ENCODE measurements at regions not wholly inside any gene's neighbourhood (a gene's known extent, or its start where the extent isn't known, plus 50 kb on each side); places are given as distances from the start of the nearest gene placed in this dataset.

- TF ChIP-seq KDM4A (IDR thresholded peaks at IDR 0.05; ENCODE audit: low read depth, low read length, severe bottlenecking) (no peak), KDM5A (IDR thresholded peaks at IDR 0.05; ENCODE audit: low read length) (no peak), SUZ12 (IDR thresholded peaks at IDR 0.05; ENCODE audit: low read length) (no peak), EGR1 (IDR thresholded peaks at IDR 0.05; ENCODE audit: borderline replicate concordance, low read depth, low read length) (no peak), ASH2L (IDR thresholded peaks at IDR 0.05; ENCODE audit: low read length) (no peak), SAP30 (IDR thresholded peaks at IDR 0.05; ENCODE audit: insufficient read depth, insufficient replicate concordance, low read length) (no peak), POLR2AphosphoS5 (IDR thresholded peaks at IDR 0.05; ENCODE audit: low read depth, low read length) (no peak), RBBP5 (IDR thresholded peaks at IDR 0.05; ENCODE audit: borderline replicate concordance, low read depth, low read length) (no peak)
These were observed 358.2 kb downstream of the DDX10 start (continued) for GRCh38 chr11:109023036-109023435.
